HG03025 (cell line): ENCODE measurements at regions not wholly inside any gene's neighbourhood (a gene's known extent, or its start where the extent isn't known, plus 50 kb on each side); places are given as distances from the start of the nearest gene placed in this dataset.
"Not testable (repeated sequence)": the region's sequence is repeated elsewhere in the genome, so short reads cannot be mapped to it uniquely, and the experiment has no call there.

Source experiments
- ATAC-seq: cut with Tn5 transposase; IDR thresholded peaks from one replicate; pipeline ENCODE4 v1.9.1; 2021; ENCODE audit warnings: mild to moderate bottlenecking, moderate library complexity; ENCODE audit not compliant: unreplicated experiment, low FRiP score

DNA sequence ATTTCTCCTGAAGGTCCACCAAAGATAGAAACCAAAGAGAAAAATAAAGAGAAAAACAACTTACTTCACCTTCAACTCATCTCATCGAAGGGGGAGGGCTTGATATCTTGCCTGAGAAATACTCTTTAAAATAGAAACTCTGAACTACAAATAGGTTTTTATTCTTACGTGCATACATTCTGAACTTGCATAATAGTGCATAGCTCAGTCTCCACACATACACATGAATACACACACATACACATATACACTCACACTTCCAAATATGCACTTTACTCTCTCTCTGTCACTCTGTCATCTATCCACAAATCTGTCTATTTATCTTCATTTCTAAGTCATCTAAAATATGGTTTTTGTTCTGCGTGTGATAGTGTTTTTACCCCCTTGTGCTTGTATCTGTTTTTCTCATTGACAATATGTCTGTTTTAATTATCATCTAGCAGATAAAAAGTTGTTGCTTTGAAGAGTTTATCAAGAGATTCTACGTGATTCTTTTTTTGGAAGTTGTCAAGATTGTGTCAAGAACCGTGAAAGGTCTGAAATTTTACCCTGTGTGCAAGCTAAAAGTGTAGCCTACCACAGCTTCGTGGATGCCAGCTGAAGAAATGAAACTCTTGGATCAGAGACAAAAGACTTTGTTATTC lies 468.8 kb downstream of the EPM2A start:
- ATAC-seq = no peak

GRCh38 chr6:145267076-145267867 lies 468.0 kb downstream of the EPM2A start:
- no peak for ATAC-seq

DNA sequence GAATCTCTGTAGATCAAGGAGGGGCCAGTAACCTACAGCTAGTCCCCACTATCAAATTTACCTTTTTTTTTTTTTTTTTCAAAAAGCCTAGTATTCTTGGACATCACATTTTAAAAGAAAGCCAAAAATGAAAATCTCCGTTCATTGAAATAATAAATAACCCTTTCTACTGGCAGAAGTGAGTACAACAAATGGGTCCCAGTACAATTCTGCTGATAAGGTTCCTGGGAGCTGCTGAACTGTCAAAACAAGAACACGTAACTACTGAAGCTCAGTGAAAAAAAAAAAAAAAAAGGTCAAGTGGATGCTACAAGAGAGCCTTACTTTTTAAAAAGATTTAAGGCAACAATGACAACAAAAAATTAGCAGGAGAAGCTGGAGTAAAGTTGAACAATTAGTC lies 464.9 kb downstream of the EPM2A start:
- no peak for ATAC-seq

DNA sequence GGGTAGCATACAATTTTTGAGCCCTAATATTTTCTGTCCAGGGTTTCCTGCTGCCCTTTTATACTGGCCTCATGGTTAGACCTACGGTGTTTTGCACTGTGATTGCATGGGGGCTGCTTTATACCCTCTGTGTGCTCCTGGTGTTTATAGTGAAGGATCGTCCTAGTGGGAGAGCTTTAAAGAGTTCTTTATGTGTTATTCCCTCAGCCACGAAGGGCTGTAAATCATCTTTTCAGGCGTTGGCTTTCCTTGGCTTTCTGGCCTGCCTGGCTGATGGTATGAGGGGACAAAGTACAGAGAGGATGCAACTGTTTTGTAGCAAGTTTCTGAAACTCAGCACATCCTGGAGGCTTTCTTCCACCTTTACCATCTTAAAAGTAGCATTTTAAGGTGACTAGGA lies 464.3 kb downstream of the EPM2A start:
- ATAC-seq = no peak

DNA sequence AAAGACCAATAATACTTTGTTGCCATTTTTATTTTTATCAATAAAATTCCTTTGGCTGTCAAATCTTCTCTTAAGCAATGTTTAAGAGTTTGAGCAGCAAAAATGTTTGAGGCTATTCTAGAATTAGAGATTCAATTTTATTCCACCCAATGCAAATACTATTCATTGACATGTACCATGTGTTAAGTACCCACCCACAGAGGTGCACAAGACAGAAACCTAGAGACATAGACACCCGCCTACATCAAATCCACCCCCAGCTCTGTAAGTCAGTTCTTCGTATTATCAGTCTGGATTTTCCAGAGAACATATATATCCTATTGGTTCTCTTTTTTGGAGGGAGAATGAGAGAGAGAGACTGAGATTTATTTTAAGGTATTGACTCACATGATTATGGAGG lies 463.7 kb downstream of the EPM2A start:
- no peak for ATAC-seq

GRCh38 chr6:145272246-145272645 lies 463.1 kb downstream of the EPM2A start:
- no peak for ATAC-seq

GRCh38 chr6:145273136-145273535 lies 462.2 kb downstream of the EPM2A start:
- no peak for ATAC-seq

- ATAC-seq = no peak
These were observed 461.2 kb downstream of the EPM2A start for GRCh38 chr6:145274083-145274482.

- ATAC-seq = no peak
These were observed 460.3 kb downstream of the EPM2A start for GRCh38 chr6:145275019-145275418.

DNA sequence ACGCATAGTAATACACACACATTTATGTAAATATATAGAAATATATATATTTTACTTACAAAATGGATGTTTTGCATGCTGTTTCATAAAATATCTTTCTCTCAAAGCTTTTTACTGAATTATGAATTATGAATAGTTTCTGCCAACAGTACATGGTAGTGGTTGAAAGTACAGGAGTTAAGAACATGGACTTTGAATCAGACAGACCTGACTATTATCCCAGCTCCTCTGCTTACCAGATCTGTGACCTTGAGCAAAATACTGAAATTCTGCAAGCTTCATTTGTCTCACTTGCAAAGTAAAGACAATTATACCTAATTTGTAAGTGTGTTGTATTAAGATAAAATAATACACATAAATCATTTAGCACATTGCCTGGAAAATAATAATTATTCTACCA lies 459.5 kb downstream of the EPM2A start:
- ATAC-seq = no peak

- ATAC-seq = no peak
These were observed 458.6 kb downstream of the EPM2A start for GRCh38 chr6:145276756-145277155.

DNA sequence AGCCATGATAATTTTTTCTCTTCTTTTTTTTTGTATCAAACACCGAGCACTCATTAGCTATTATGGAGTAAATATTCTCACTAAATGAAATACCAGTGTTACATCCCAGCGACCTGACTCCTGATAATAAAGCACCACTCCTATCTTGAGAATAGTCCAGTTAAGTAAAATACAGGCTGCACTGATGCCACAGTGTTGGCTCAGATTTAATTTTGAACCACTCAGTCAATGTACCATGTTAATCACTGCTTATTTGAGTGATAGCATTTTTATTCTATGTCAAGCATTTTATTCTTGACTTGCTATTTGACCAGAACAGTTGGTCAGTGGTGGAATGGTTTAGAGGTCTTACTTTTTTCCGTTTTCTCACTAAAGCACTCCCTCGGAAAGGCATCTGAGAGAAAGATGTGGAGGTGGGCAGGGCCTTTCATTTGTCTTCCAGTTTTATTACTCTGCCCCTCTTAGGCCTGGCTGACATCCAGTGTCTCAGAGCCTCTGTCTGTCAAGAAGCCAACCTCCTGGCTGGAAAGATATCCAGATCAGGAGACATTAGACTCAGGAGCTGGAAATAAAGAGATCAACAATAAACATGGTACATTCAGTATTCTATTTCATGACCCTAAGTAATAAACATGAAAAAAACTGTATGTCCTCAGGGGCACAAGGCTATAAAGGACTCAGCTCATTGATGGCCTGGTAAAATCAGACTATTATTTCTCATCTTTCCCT lies 457.8 kb downstream of the EPM2A start:
- no peak for ATAC-seq

DNA sequence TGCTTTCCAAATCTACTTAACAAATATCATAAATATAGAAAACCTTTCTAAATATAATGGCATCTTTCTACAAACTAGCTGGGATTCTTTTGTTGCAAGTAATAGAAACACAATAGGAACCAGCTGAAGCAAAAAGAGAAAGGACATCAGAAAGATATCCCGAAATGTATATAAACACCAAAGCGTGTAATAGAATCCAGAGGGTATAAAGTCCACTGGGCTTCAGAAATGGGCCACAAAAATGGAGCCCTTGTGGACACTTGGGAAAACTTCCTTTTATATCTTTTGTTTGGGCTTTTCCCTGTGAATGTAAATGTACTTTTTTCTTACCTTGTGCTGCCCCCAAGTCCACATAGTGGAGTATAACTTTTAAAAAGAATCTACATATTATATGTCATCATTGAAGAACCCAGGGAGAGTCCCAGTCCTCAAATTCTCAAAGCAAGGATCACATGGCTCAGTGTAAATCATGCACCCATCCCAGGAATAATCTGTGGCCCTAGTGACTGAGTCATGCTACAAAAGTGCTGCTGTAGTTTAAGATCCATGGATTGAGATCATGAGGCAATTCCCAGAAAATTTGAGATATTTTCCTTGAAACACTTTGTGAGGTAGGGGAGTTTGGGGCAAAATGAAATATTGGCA lies 457.0 kb downstream of the EPM2A start:
- no peak for ATAC-seq

DNA sequence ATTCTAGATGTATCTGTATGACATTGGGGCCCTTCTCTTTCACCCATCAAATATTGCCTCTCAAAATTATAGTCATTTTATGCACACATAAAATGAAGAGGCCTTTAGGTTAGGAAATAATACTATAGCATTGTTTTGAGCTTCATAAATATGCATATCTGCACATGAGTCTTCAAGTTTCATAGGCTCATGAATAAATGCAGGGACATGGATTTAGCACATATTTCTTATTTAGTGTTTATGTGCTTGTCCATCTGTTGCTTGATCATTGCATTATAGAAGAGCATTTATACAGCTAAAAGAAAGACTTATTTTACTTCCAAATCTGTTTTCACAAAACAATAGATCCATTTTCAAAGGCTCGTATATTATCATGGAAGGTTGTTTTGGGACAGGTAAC lies 455.8 kb downstream of the EPM2A start:
- no peak for ATAC-seq

- no peak for ATAC-seq
These were observed 455.3 kb downstream of the EPM2A start for GRCh38 chr6:145279993-145280392.

- not testable (repeated sequence) for ATAC-seq
These were observed 452.1 kb downstream of the EPM2A start for GRCh38 chr6:145283209-145283608.

- ATAC-seq = no peak
These were observed 451.5 kb downstream of the EPM2A start for GRCh38 chr6:145283856-145284255.

- no peak for ATAC-seq
These were observed 448.4 kb downstream of the EPM2A start for GRCh38 chr6:145286916-145287315.

- ATAC-seq = no peak
These were observed 445.7 kb downstream of the EPM2A start for GRCh38 chr6:145289573-145289972.

GRCh38 chr6:145290122-145290521 lies 445.2 kb downstream of the EPM2A start:
- no peak for ATAC-seq

- ATAC-seq = no peak
These were observed 443.3 kb downstream of the EPM2A start for GRCh38 chr6:145292066-145292465.
